HepG2 (cell line): ENCODE measurements at regions not wholly inside any gene's neighbourhood (a gene's known extent, or its start where the extent isn't known, plus 50 kb on each side); places are given as distances from the start of the nearest gene placed in this dataset.

Experiments used
- HCFC1 ChIP-seq: fragments of 150-350 bp; IDR thresholded peaks from 2 replicates; pipeline ENCODE4 v1.6.1; 2014; ENCODE audit warnings: low read depth, low read length
- HDAC1 ChIP-seq: sonication (generic); formaldehyde crosslinking; IDR thresholded peaks from 2 replicates; pipeline ENCODE4 v1.5.1; 2020; ENCODE audit warnings: mild to moderate bottlenecking, missing genetic modification reagents
- JUND ChIP-seq: sonication (generic); formaldehyde crosslinking; IDR thresholded peaks from 2 replicates; pipeline ENCODE4 v1.8.0; 2022; ENCODE audit warnings: mild to moderate bottlenecking, missing genetic modification reagents
- PCBP1 ChIP-seq: fragments of 200-400 bp; formaldehyde crosslinking; IDR thresholded peaks from 2 replicates; pipeline ENCODE4 v1.6.1; 2017; ENCODE audit warnings: mild to moderate bottlenecking, low read depth, low read length, borderline replicate concordance
- POLR2A ChIP-seq, 2 experiments: IDR thresholded peaks; 2 replicates each; pipeline ENCODE4 v1.6.1; 2011; ENCODE audit warnings: low read depth in 2 of 2, low read length in 2 of 2, mild to moderate bottlenecking in 1 of 2, moderate library complexity in 1 of 2; ENCODE audit not compliant: insufficient read depth in 1 of 2
- RXRB ChIP-seq: IDR thresholded peaks from 2 replicates; pipeline ENCODE4 v1.6.1; 2016; ENCODE audit warnings: borderline replicate concordance, missing genetic modification reagents, missing compliant biosample characterization
- SRSF1 ChIP-seq: fragments of 200-400 bp; formaldehyde crosslinking; optimal IDR thresholded peaks from 2 replicates; pipeline ENCODE3; 2017; ENCODE audit warnings: mild to moderate bottlenecking, low read depth, low read length, moderate library complexity
- TAF1 ChIP-seq: sonication (generic); formaldehyde crosslinking; IDR thresholded peaks from 2 replicates; pipeline ENCODE4 v1.4.0; 2020; ENCODE audit warnings: missing genetic modification reagents
- ZIK1 ChIP-seq: sonication (generic); formaldehyde crosslinking; IDR thresholded peaks from 2 replicates; pipeline ENCODE4 v1.5.0; 2020; ENCODE audit warnings: mild to moderate bottlenecking, low read depth, missing genetic modification reagents, borderline replicate concordance
- ZNF33B ChIP-seq: sonication (generic); formaldehyde crosslinking; IDR thresholded peaks from 2 replicates; pipeline ENCODE4 v1.5.1; 2020; ENCODE audit warnings: mild to moderate bottlenecking, missing genetic modification reagents
- ZNF589 ChIP-seq: sonication (generic); formaldehyde crosslinking; conservative IDR thresholded peaks from 2 replicates; pipeline ENCODE4 v1.8.0; 2022; ENCODE audit warnings: mild to moderate bottlenecking, moderate library complexity, missing genetic modification reagents
- TF ChIP-seq, protein P1 (sequence below): sonication (generic); formaldehyde crosslinking; IDR thresholded peaks from 2 replicates; pipeline ENCODE4 v1.4.0; 2020; ENCODE audit warnings: missing genetic modification reagents, borderline replicate concordance
- TF ChIP-seq, protein P2 (sequence below): sonication (generic); formaldehyde crosslinking; IDR thresholded peaks from 2 replicates; pipeline ENCODE4 v1.5.0; 2020; ENCODE audit warnings: mild to moderate bottlenecking, missing genetic modification reagents, moderate library complexity

DNA sequence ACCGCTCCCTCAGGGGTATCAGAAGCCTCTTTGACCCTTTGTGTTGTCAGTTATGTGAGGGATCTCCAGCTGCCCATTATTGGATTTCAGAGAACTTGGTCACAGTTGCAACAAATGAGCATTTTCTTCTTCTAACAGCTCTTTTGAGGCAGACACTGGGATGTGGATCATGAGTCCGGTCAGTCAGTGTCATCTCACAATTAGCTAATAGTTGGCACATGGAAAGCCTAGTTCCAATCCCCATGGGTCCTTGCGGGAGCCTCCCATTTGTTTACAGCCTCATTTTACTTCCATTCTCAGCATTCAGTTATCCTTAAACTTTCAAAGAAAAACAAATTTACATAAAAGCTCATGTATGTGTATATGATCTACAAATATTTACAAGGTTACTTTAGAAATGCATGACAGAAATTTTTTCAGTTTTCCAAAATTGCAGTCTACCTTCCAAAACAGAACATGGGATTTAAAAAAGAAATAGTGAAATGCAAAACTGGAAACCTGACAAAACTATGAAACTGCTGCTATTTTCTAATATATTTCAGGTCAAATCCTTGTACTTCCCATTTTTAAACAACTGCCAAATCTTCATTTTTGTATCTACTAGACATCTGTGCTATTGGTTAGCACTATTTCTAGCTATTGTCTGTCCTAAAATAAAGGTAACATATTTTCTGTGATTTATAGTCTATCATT, 547.1 kb upstream of the ZEB2 start:
- TF ChIP-seq POLR2A (IDR thresholded peaks at IDR 0.05; ENCODE audit: insufficient read depth in 1 of 2, low read depth in 2 of 2, low read length in 2 of 2) (no peak), TAF1 (no peak), ZNF33B (CRISPR knock-in tag) (no peak), HCFC1 (no peak), HDAC1 (CRISPR knock-in tag) (no peak), PCBP1 (no peak), RXRB (CRISPR knock-in tag) (no peak), ZIK1 (CRISPR knock-in tag) (no peak), ZNF589 (no peak), SRSF1 (no peak), JUND (CRISPR knock-in tag) (no peak)
- TF ChIP-seq, protein P1, sequence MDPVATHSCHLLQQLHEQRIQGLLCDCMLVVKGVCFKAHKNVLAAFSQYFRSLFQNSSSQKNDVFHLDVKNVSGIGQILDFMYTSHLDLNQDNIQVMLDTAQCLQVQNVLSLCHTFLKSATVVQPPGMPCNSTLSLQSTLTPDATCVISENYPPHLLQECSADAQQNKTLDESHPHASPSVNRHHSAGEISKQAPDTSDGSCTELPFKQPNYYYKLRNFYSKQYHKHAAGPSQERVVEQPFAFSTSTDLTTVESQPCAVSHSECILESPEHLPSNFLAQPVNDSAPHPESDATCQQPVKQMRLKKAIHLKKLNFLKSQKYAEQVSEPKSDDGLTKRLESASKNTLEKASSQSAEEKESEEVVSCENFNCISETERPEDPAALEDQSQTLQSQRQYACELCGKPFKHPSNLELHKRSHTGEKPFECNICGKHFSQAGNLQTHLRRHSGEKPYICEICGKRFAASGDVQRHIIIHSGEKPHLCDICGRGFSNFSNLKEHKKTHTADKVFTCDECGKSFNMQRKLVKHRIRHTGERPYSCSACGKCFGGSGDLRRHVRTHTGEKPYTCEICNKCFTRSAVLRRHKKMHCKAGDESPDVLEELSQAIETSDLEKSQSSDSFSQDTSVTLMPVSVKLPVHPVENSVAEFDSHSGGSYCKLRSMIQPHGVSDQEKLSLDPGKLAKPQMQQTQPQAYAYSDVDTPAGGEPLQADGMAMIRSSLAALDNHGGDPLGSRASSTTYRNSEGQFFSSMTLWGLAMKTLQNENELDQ (CRISPR knock-in tag) = no peak
- TF ChIP-seq, protein P2, sequence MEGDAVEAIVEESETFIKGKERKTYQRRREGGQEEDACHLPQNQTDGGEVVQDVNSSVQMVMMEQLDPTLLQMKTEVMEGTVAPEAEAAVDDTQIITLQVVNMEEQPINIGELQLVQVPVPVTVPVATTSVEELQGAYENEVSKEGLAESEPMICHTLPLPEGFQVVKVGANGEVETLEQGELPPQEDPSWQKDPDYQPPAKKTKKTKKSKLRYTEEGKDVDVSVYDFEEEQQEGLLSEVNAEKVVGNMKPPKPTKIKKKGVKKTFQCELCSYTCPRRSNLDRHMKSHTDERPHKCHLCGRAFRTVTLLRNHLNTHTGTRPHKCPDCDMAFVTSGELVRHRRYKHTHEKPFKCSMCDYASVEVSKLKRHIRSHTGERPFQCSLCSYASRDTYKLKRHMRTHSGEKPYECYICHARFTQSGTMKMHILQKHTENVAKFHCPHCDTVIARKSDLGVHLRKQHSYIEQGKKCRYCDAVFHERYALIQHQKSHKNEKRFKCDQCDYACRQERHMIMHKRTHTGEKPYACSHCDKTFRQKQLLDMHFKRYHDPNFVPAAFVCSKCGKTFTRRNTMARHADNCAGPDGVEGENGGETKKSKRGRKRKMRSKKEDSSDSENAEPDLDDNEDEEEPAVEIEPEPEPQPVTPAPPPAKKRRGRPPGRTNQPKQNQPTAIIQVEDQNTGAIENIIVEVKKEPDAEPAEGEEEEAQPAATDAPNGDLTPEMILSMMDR (CRISPR knock-in tag) = no peak
